PFSK-1 (cell line): ENCODE measurements at regions not wholly inside any gene's neighbourhood (a gene's known extent, or its start where the extent isn't known, plus 50 kb on each side); places are given as distances from the start of the nearest gene placed in this dataset.

ENCODE experiments used
- POLR2AphosphoS5 ChIP-seq: IDR thresholded peaks from 2 replicates; pipeline ENCODE4 v1.6.1; 2012; ENCODE audit warnings: low read depth, mild to moderate bottlenecking, control low read depth, low read length, moderate library complexity
- SIN3A ChIP-seq: IDR thresholded peaks from 2 replicates; pipeline ENCODE4 v1.6.1; 2012; ENCODE audit warnings: mild to moderate bottlenecking, low read length, moderate library complexity, borderline replicate concordance; ENCODE audit not compliant: insufficient read depth
- TAF1 ChIP-seq: IDR thresholded peaks from 2 replicates; pipeline ENCODE4 v1.6.1; 2012; ENCODE audit warnings: low read length, control low read depth, borderline replicate concordance; ENCODE audit not compliant: insufficient read depth
- TF ChIP-seq, protein P1 (sequence below), 2 experiments: IDR thresholded peaks; 2 replicates each; pipeline versions ENCODE4 v1.6.1 to v1.8.0; 2011 to 2012; ENCODE audit warnings: low read depth in 2 of 2, low read length in 2 of 2, control low read depth in 1 of 2, inconsistent platforms in 1 of 2, mild to moderate bottlenecking in 1 of 2, moderate library complexity in 1 of 2; ENCODE audit not compliant: insufficient read depth in 1 of 2

DNA sequence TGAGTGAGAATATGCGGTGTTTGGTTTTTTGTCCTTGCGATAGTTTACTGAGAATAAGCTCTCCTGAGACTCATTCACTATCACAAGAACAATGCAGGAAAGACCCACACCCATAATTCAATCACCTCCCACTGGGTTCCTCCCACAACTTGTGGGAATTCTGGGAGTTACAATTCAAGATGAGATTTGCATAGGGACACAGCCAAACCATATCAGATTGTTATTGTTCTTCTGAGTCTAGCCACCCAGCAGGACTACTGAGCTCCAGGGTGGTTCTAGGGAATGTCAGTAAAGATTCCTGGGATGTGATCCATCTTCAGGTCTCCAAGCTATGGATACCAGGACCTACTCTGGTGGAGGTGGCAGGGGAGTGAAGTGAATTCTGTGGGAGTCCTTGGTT lies 2075.1 kb upstream of the CDH9 start:
- TF ChIP-seq SIN3A (no peak), POLR2AphosphoS5 (no peak), TAF1 (no peak)
- TF ChIP-seq, protein P1, sequence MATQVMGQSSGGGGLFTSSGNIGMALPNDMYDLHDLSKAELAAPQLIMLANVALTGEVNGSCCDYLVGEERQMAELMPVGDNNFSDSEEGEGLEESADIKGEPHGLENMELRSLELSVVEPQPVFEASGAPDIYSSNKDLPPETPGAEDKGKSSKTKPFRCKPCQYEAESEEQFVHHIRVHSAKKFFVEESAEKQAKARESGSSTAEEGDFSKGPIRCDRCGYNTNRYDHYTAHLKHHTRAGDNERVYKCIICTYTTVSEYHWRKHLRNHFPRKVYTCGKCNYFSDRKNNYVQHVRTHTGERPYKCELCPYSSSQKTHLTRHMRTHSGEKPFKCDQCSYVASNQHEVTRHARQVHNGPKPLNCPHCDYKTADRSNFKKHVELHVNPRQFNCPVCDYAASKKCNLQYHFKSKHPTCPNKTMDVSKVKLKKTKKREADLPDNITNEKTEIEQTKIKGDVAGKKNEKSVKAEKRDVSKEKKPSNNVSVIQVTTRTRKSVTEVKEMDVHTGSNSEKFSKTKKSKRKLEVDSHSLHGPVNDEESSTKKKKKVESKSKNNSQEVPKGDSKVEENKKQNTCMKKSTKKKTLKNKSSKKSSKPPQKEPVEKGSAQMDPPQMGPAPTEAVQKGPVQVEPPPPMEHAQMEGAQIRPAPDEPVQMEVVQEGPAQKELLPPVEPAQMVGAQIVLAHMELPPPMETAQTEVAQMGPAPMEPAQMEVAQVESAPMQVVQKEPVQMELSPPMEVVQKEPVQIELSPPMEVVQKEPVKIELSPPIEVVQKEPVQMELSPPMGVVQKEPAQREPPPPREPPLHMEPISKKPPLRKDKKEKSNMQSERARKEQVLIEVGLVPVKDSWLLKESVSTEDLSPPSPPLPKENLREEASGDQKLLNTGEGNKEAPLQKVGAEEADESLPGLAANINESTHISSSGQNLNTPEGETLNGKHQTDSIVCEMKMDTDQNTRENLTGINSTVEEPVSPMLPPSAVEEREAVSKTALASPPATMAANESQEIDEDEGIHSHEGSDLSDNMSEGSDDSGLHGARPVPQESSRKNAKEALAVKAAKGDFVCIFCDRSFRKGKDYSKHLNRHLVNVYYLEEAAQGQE (IDR thresholded peaks at IDR 0.05; ENCODE audit: insufficient read depth in 1 of 2, low read depth in 2 of 2, low read length in 2 of 2), result no peak
